ENCODE measurements at regions not wholly inside any gene's neighbourhood (a gene's known extent, or its start where the extent isn't known, plus 50 kb on each side); places are given as distances from the start of the nearest gene placed in this dataset.

GRCh38 chr16:27720731-27721530, 171.0 kb downstream of the KATNIP start:
- H3K4me3 ChIP-seq, result no peak overlapping the region
- H3K27ac ChIP-seq, result no peak overlapping the region
- WGBS (ENCODE audit: insufficient coverage, low coverage, low lambda C conversion rate, missing lambda C conversion rate), result 74% methylated on average over 15 of the region's 20 CpGs
- TF ChIP-seq CTCF (IDR thresholded peaks at IDR 0.05), result no peak
- no peak for TF ChIP-seq POLR2A (IDR thresholded peaks at IDR 0.05)
- no peaks in the 10 kb centered on the region for H3K27me3 ChIP-seq
- ATAC-seq (no peak), DNase-seq (no peak)
- no peaks in the 10 kb centered on the region for H3K4me1 ChIP-seq
- no peaks in the 10 kb centered on the region for H3K9me3 ChIP-seq
- intact Hi-C loops (cut with DNase I), result no loop called here
- H3K36me3 ChIP-seq, result no peaks in the 10 kb centered on the region

GRCh38 chr16:27721531-27722181, 171.7 kb downstream of the KATNIP start:
- no peak for DNase-seq
- no peaks in the 10 kb centered on the region for H3K9me3 ChIP-seq
- H3K36me3 ChIP-seq, result no peaks in the 10 kb centered on the region
- 83% methylated on average over 9 of the region's 10 CpGs for WGBS (ENCODE audit: insufficient coverage, low coverage, low lambda C conversion rate, missing lambda C conversion rate)
- H3K4me1 ChIP-seq, result no peaks in the 10 kb centered on the region
- H3K27me3 ChIP-seq, result no peaks in the 10 kb centered on the region
- no peak overlapping the region for H3K27ac ChIP-seq
- TF ChIP-seq CTCF (IDR thresholded peaks at IDR 0.05) (no peak), POLR2A (IDR thresholded peaks at IDR 0.05) (no peak)
- no peak for ATAC-seq
- H3K4me3 ChIP-seq, result no peak overlapping the region
- intact Hi-C loops (cut with DNase I), result no loop called here

- no peaks in the 10 kb centered on the region for H3K9me3 ChIP-seq
- no peaks in the 10 kb centered on the region for H3K4me1 ChIP-seq
- H3K27ac ChIP-seq, result no peak overlapping the region
- ATAC-seq (no peak), DNase-seq (no peak)
- WGBS (ENCODE audit: insufficient coverage, low coverage, low lambda C conversion rate, missing lambda C conversion rate), result 40% methylated on average over 1 of the region's 1 CpG
- intact Hi-C loops (cut with DNase I), result no loop called here
- no peak for TF ChIP-seq POLR2A (IDR thresholded peaks at IDR 0.05)
- no peak for TF ChIP-seq CTCF (IDR thresholded peaks at IDR 0.05)
- H3K36me3 ChIP-seq, result no peaks in the 10 kb centered on the region
- H3K27me3 ChIP-seq, result no peaks in the 10 kb centered on the region
- no peak overlapping the region for H3K4me3 ChIP-seq
Observed at GRCh38 chr16:27722207-27722606, 172.3 kb downstream of the KATNIP start.

- TF ChIP-seq CTCF (IDR thresholded peaks at IDR 0.05) (no peak), POLR2A (IDR thresholded peaks at IDR 0.05) (no peak)
- H3K36me3 ChIP-seq, result no peaks in the 10 kb centered on the region
- intact Hi-C loops (cut with DNase I), result no loop called here
Observed at GRCh38 chr16:27722892-27723450, 173.0 kb downstream of the KATNIP start.

More at GRCh38 chr16:27722892-27723450, 173.0 kb downstream of the KATNIP start:
- WGBS (ENCODE audit: insufficient coverage, low coverage, low lambda C conversion rate, missing lambda C conversion rate), result 91% methylated on average over 4 of the region's 7 CpGs
- Histone ChIP-seq H3K4me1 (no peaks in the 10 kb centered on the region), H3K4me3 (no peak overlapping the region), H3K27me3 (no peaks in the 10 kb centered on the region), H3K9me3 (no peaks in the 10 kb centered on the region), H3K27ac (no peak overlapping the region)
- DNase-seq, result no peak
- ATAC-seq, result no peak
